ENCODE measurements at regions not wholly inside any gene's neighbourhood (a gene's known extent, or its start where the extent isn't known, plus 50 kb on each side); places are given as distances from the start of the nearest gene placed in this dataset.

GRCh38 chr5:87010736-87011135 lies 256.9 kb upstream of the RASA1 start:
- POLR2A ChIA-PET: no interaction called here

GRCh38 chr5:87015901-87016300 lies 251.8 kb upstream of the RASA1 start:
- H4K20me1 ChIP-seq (ENCODE audit: control insufficient read depth, insufficient read depth, low read length, poor library complexity, severe bottlenecking): no peaks in the 10 kb centered on the region
- TF ChIP-seq CTCF (IDR thresholded peaks at IDR 0.05) (no peak), EZH2 (IDR thresholded peaks at IDR 0.05; ENCODE audit: borderline replicate concordance, insufficient read depth, low read depth, low read length, poor library complexity, severe bottlenecking) (no peak)
- H3K9me3 ChIP-seq (ENCODE audit: control extremely low read depth in 1 of 3, control insufficient read depth in 2 of 3, insufficient read depth in 1 of 3, low read length in 2 of 3): no peaks in the 10 kb centered on the region
- POLR2A ChIA-PET: no interaction called here
- H3K9me3 Mint-ChIP-seq (ENCODE audit: insufficient read depth): no peaks in the 10 kb centered on the region
- H3K4me3 Mint-ChIP-seq: no peak overlapping the region
- H3K9ac ChIP-seq (ENCODE audit: low read length): no peak overlapping the region
- no peak for ATAC-seq (ENCODE audit: low read depth)
- no peak overlapping the region for H3K4me2 ChIP-seq (replicated peaks; ENCODE audit: low read depth, low read length, poor library complexity, severe bottlenecking)
- no peak overlapping the region for H3K27ac Mint-ChIP-seq
- no peaks in the 10 kb centered on the region for H3K27me3 Mint-ChIP-seq
- no peak for DNase-seq
- H2AFZ ChIP-seq (ENCODE audit: insufficient read depth, low read depth, low read length, poor library complexity, severe bottlenecking): no peak overlapping the region
- no peak overlapping the region for H3K27ac ChIP-seq (ENCODE audit: low read length in 2 of 2)
- no peak overlapping the region for H3K4me3 ChIP-seq (ENCODE audit: control extremely low read depth in 1 of 5, extremely low read depth in 1 of 5, insufficient read depth in 1 of 5, low read depth in 2 of 5, low read length in 4 of 5)
- peaks cover 6 to 11% of the 10 kb centered on the region in 2 donors for H3K4me1 ChIP-seq (ENCODE audit: control insufficient read depth in 2 of 2, insufficient read depth in 2 of 2, low read length in 2 of 2)
- H3K27me3 ChIP-seq (replicated peaks in 1 of 4; ENCODE audit: control extremely low read depth in 1 of 4, control insufficient read depth in 3 of 4, insufficient read depth in 4 of 4, low read length in 3 of 4): no peaks in the 10 kb centered on the region
- H3K36me3 ChIP-seq (replicated peaks in 1 of 2; ENCODE audit: control extremely low read depth in 1 of 2, control insufficient read depth in 1 of 2, extremely low read depth in 1 of 2, insufficient read depth in 2 of 2, low read length in 1 of 2): no peaks in the 10 kb centered on the region
- peaks cover 13% of the 10 kb centered on the region for H3K4me1 Mint-ChIP-seq
- intact Hi-C loops (cut with micrococcal nuclease): no loop called here
- no CpG with 5 or more reads among the region's 1 CpG for WGBS (ENCODE audit: insufficient coverage)
- H3K79me2 ChIP-seq (ENCODE audit: control insufficient read depth, insufficient read depth, low read length): no peaks in the 10 kb centered on the region
- CTCF ChIA-PET: no interaction called here

More at GRCh38 chr5:87010736-87011135, 256.9 kb upstream of the RASA1 start:
- Histone ChIP-seq H3K9me3 (ENCODE audit: control extremely low read depth in 1 of 3, control insufficient read depth in 2 of 3, insufficient read depth in 1 of 3, low read length in 2 of 3) (no peaks in the 10 kb centered on the region), H4K20me1 (ENCODE audit: control insufficient read depth, insufficient read depth, low read length, poor library complexity, severe bottlenecking) (no peaks in the 10 kb centered on the region), H3K4me1 (ENCODE audit: control insufficient read depth in 2 of 2, insufficient read depth in 2 of 2, low read length in 2 of 2) (no peaks in the 10 kb centered on the region), H3K27ac (ENCODE audit: low read length in 2 of 2) (no peak overlapping the region), H3K27me3 (replicated peaks in 1 of 4; ENCODE audit: control extremely low read depth in 1 of 4, control insufficient read depth in 3 of 4, insufficient read depth in 4 of 4, low read length in 3 of 4) (no peaks in the 10 kb centered on the region), H2AFZ (ENCODE audit: insufficient read depth, low read depth, low read length, poor library complexity, severe bottlenecking) (no peak overlapping the region), H3K36me3 (replicated peaks in 1 of 2; ENCODE audit: control extremely low read depth in 1 of 2, control insufficient read depth in 1 of 2, extremely low read depth in 1 of 2, insufficient read depth in 2 of 2, low read length in 1 of 2) (no peaks in the 10 kb centered on the region), H3K79me2 (ENCODE audit: control insufficient read depth, insufficient read depth, low read length) (no peaks in the 10 kb centered on the region), H3K4me3 (ENCODE audit: control extremely low read depth in 1 of 5, extremely low read depth in 1 of 5, insufficient read depth in 1 of 5, low read depth in 2 of 5, low read length in 4 of 5) (no peak overlapping the region), H3K4me2 (replicated peaks; ENCODE audit: low read depth, low read length, poor library complexity, severe bottlenecking) (no peak overlapping the region), H3K9ac (ENCODE audit: low read length) (no peak overlapping the region)
- no CpG with 5 or more reads among the region's 3 CpGs for WGBS (ENCODE audit: insufficient coverage)
- Mint-ChIP-seq H3K27me3 (no peaks in the 10 kb centered on the region), H3K4me1 (no peaks in the 10 kb centered on the region), H3K27ac (no peak overlapping the region), H3K9me3 (ENCODE audit: insufficient read depth) (no peaks in the 10 kb centered on the region), H3K4me3 (no peak overlapping the region)
- no peak for DNase-seq
- intact Hi-C loops (cut with micrococcal nuclease): no loop called here
- no peak for ATAC-seq (ENCODE audit: low read depth)
- CTCF ChIA-PET: interaction anchor here (1.0 to 1.5 kb wide), 2 partner anchors 11 to 360 kb away, joined by 3 read pairs; no protein-coding TSS in a partner anchor
- TF ChIP-seq CTCF (IDR thresholded peaks at IDR 0.05) (no peak), EZH2 (IDR thresholded peaks at IDR 0.05; ENCODE audit: borderline replicate concordance, insufficient read depth, low read depth, low read length, poor library complexity, severe bottlenecking) (no peak)

All from B cell (primary cell).